PFSK-1 (cell line): ENCODE measurements at regions not wholly inside any gene's neighbourhood (a gene's known extent, or its start where the extent isn't known, plus 50 kb on each side); places are given as distances from the start of the nearest gene placed in this dataset.

Experiments used
- POLR2AphosphoS5 ChIP-seq: IDR thresholded peaks from 2 replicates; pipeline ENCODE4 v1.6.1; 2012; ENCODE audit warnings: low read depth, mild to moderate bottlenecking, control low read depth, low read length, moderate library complexity
- SIN3A ChIP-seq: IDR thresholded peaks from 2 replicates; pipeline ENCODE4 v1.6.1; 2012; ENCODE audit warnings: mild to moderate bottlenecking, low read length, moderate library complexity, borderline replicate concordance; ENCODE audit not compliant: insufficient read depth
- TAF1 ChIP-seq: IDR thresholded peaks from 2 replicates; pipeline ENCODE4 v1.6.1; 2012; ENCODE audit warnings: low read length, control low read depth, borderline replicate concordance; ENCODE audit not compliant: insufficient read depth

DNA sequence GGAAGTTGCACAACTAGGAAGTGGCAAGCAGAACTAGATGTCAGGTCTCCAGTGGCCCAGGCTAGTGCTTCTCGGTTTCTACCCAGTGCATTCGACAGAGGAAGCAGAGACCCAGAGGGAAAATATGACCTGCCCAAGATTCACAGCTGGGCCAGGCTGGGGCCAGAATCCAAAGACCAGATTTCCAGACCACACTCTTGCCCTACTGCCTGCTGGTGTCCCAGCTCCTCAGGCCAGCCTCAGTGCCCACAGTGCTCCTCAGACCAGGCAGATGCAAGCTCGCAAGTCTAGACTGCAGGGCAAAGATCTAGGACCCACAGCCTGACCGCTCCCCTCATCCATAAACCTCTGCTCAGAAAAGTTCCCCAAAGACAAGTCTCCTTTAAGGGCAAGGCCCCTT, 262.6 kb downstream of the BUD13 start:
- TF ChIP-seq TAF1 (no peak), POLR2AphosphoS5 (no peak), SIN3A (no peak)
